Neural progenitor cell (in vitro differentiated cells): ENCODE measurements at regions not wholly inside any gene's neighbourhood (a gene's known extent, or its start where the extent isn't known, plus 50 kb on each side); places are given as distances from the start of the nearest gene placed in this dataset.

Experiments used
- DNase-seq: peaks from one replicate; pipeline ENCODE4 v3.0.0-alpha.2; 2016; ENCODE audit warnings: low spot score
- H2AFZ ChIP-seq: fragments of 200-600 bp; sonication (generic); replicated peaks from 2 replicates; pipeline ENCODE4 v1.6.1; 2016; ENCODE audit warnings: antibody characterized with exemption
- H3F3A ChIP-seq: fragments of 200-600 bp; sonication (generic); 2 replicates; pipeline ENCODE4 v1.6.1; 2016; ENCODE audit warnings: antibody characterized with exemption, low read depth
- H3K27ac ChIP-seq: fragments of 200-600 bp; sonication (generic); 2 replicates; pipeline ENCODE4 v1.5.1; 2016; ENCODE audit warnings: mild to moderate bottlenecking
- H3K27me3 ChIP-seq: fragments of 200-600 bp; sonication (generic); 2 replicates; pipeline ENCODE4 v1.6.1; 2016; ENCODE audit warnings: mild to moderate bottlenecking, moderate library complexity
- H3K36me3 ChIP-seq: fragments of 200-600 bp; sonication (generic); 2 replicates; pipeline ENCODE4 v1.5.1; 2016
- H3K4me1 ChIP-seq: fragments of 200-600 bp; sonication (generic); 2 replicates; pipeline ENCODE4 v1.6.1; 2016; ENCODE audit warnings: mixed run types
- H3K4me2 ChIP-seq: fragments of 200-600 bp; sonication (generic); 2 replicates; pipeline ENCODE4 v1.6.1; 2016
- H3K4me3 ChIP-seq: fragments of 200-600 bp; sonication (generic); 2 replicates; pipeline ENCODE4 v1.5.1; 2016
- H3K79me2 ChIP-seq: fragments of 200-600 bp; sonication (generic); 2 replicates; pipeline ENCODE4 v1.6.1; 2016; ENCODE audit warnings: low read depth
- H3K9ac ChIP-seq: fragments of 200-600 bp; sonication (generic); 2 replicates; pipeline ENCODE4 v1.6.1; 2016
- H3K9me3 ChIP-seq: fragments of 200-600 bp; sonication (generic); 2 replicates; pipeline ENCODE4 v1.5.1; 2016; ENCODE audit warnings: low read depth
- H4K20me1 ChIP-seq: fragments of 200-600 bp; sonication (generic); 2 replicates; pipeline ENCODE4 v1.6.1; 2016; ENCODE audit warnings: low read depth
- H3K27ac Mint-ChIP-seq: 3 replicates; pipeline ENCODE4 v1.8.0; 2021; ENCODE audit warnings: mixed read lengths
- H3K27me3 Mint-ChIP-seq: 2 replicates; pipeline ENCODE4 v1.8.0; 2022; ENCODE audit warnings: low read depth, mild to moderate bottlenecking, inconsistent platforms, moderate library complexity, mixed read lengths; ENCODE audit not compliant: insufficient read depth
- H3K36me3 Mint-ChIP-seq: 3 replicates; pipeline ENCODE4 v1.8.0; 2021; ENCODE audit warnings: mixed read lengths
- H3K4me1 Mint-ChIP-seq: 3 replicates; pipeline ENCODE4 v1.8.0; 2021; ENCODE audit warnings: mixed read lengths
- H3K4me3 Mint-ChIP-seq: 3 replicates; pipeline ENCODE4 v1.8.0; 2021; ENCODE audit warnings: mild to moderate bottlenecking, moderate library complexity, mixed read lengths
- H3K9me3 Mint-ChIP-seq: 3 replicates; pipeline ENCODE4 v1.8.0; 2020; ENCODE audit warnings: mixed read lengths
- EZH2 ChIP-seq: fragments of 200-600 bp; sonication (generic); IDR thresholded peaks from 2 replicates; pipeline ENCODE4 v1.6.1; 2017; ENCODE audit warnings: antibody characterized with exemption, mild to moderate bottlenecking, moderate library complexity
- EZH2phosphoT487 ChIP-seq: fragments of 200-600 bp; sonication (generic); IDR thresholded peaks from 2 replicates; pipeline ENCODE4 v1.6.1; 2017; ENCODE audit warnings: antibody characterized with exemption
- TF ChIP-seq, protein P1 (sequence below): fragments of 200-600 bp; sonication (generic); IDR thresholded peaks from 2 replicates; pipeline ENCODE4 v1.5.1; 2017; ENCODE audit warnings: antibody characterized with exemption, mild to moderate bottlenecking

DNA sequence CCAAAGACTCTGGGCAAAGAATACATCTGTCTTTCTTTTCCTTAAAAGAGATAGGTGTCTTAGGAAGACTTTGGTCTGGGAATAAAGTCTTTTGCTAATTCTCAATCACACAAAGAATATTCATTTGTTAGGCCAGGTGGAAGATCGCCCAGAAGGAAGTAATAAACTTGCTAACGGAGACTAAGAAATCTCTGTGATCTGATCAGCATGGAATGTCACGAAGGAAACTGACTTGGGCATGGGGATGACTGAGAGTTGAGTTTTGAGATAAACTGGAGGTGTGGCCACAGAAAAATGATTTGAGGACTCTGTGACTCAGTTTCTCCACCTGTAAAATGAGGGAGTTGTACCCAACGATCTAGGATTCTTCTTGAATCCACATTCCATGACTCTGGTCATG, 161.1 kb upstream of the SVIL start:
- Mint-ChIP-seq H3K27ac (no peak overlapping the region), H3K4me1 (no peaks in the 10 kb centered on the region), H3K9me3 (no peaks in the 10 kb centered on the region), H3K36me3 (no peaks in the 10 kb centered on the region), H3K27me3 (peaks cover 5% of the 10 kb centered on the region), H3K4me3 (no peak overlapping the region)
- no peak for TF ChIP-seq EZH2
- no peak for TF ChIP-seq EZH2phosphoT487
- TF ChIP-seq, protein P1, sequence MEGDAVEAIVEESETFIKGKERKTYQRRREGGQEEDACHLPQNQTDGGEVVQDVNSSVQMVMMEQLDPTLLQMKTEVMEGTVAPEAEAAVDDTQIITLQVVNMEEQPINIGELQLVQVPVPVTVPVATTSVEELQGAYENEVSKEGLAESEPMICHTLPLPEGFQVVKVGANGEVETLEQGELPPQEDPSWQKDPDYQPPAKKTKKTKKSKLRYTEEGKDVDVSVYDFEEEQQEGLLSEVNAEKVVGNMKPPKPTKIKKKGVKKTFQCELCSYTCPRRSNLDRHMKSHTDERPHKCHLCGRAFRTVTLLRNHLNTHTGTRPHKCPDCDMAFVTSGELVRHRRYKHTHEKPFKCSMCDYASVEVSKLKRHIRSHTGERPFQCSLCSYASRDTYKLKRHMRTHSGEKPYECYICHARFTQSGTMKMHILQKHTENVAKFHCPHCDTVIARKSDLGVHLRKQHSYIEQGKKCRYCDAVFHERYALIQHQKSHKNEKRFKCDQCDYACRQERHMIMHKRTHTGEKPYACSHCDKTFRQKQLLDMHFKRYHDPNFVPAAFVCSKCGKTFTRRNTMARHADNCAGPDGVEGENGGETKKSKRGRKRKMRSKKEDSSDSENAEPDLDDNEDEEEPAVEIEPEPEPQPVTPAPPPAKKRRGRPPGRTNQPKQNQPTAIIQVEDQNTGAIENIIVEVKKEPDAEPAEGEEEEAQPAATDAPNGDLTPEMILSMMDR: no peak
- Histone ChIP-seq H3F3A (no peaks in the 10 kb centered on the region), H3K4me2 (no peak overlapping the region), H2AFZ (no peak overlapping the region), H4K20me1 (no peaks in the 10 kb centered on the region), H3K79me2 (no peaks in the 10 kb centered on the region), H3K27ac (no peak overlapping the region), H3K27me3 (no peaks in the 10 kb centered on the region), H3K4me1 (no peaks in the 10 kb centered on the region), H3K4me3 (no peak overlapping the region), H3K9me3 (no peaks in the 10 kb centered on the region), H3K9ac (no peak overlapping the region), H3K36me3 (no peaks in the 10 kb centered on the region)
- DNase-seq: no peak

DNA sequence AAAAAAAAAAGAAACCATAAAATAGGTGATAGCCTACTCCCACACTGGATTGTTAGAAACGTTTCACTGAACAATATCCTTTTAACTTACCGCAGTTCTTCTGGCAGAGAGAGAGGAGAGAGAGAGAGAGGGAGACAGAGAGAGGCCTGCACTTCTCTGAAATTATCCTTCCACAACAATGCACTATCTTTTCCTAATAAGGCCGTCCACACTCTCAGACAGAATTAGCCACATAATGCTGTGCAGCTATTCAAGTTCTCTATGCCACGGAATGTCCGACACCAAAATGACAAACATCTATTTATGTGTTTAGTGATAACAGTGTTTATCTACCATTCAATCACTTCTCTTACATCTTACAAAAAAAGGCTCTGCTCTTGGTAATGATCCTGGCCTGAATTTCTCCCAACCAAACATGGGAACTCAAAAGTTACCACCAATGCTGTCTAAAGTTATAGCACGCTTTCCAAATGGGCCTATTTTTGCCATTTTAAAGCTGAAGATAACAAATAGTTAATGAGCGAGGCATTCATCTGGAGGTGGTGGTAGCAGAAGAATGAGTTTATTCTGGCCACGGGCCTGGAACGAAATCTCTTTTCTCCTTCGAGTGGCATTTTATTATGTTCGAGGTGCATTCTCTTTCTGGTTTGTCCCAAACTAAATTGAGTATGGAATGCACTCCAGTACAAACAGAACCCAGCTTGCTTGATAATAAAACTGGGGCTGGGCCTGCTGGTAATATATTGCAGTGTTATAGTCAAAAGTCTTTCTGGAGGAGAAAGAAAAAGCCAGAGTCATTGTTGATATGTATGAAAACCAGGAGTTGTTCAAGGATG, 160.2 kb upstream of the SVIL start:
- no peak overlapping the region for H3K4me3 ChIP-seq
- no peaks in the 10 kb centered on the region for H3K79me2 ChIP-seq
- H3K4me2 ChIP-seq: no peak overlapping the region
- no peak for DNase-seq
- no peaks in the 10 kb centered on the region for H3K36me3 Mint-ChIP-seq
- no peaks in the 10 kb centered on the region for H3K9me3 ChIP-seq
- no peaks in the 10 kb centered on the region for H3F3A ChIP-seq
- H3K4me1 Mint-ChIP-seq: no peaks in the 10 kb centered on the region
- no peak overlapping the region for H3K9ac ChIP-seq
- TF ChIP-seq EZH2phosphoT487 (no peak), EZH2 (no peak)
- TF ChIP-seq, protein P1: no peak
- no peak overlapping the region for H3K27ac Mint-ChIP-seq
- H3K27ac ChIP-seq: no peak overlapping the region
- H3K4me3 Mint-ChIP-seq: no peak overlapping the region
- no peaks in the 10 kb centered on the region for H4K20me1 ChIP-seq
- no peaks in the 10 kb centered on the region for H3K4me1 ChIP-seq
- H3K27me3 ChIP-seq: no peaks in the 10 kb centered on the region
- H3K9me3 Mint-ChIP-seq: no peaks in the 10 kb centered on the region
- H2AFZ ChIP-seq: peak overlapping the region; percentile 34
- H3K36me3 ChIP-seq: no peaks in the 10 kb centered on the region
- H3K27me3 Mint-ChIP-seq: peaks cover 5% of the 10 kb centered on the region

DNA sequence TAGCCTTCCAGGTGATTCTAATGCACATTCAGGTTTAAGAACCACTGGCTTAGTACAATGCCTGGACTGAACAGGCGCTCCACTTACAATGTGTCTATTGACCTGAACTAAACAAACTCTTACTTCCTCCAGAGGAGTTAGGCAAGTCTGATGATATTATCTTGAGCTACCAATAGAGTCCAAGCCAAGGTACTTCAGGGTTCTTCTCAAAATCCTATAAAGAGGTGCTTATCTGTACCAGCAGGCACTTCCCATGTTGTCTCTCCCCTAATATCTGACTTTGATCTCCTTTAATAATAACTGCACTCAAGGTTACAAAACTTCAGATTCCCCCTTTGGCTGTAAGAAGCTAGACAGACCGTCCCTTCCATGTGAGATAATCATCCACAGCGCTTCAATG, 157.0 kb upstream of the SVIL start:
- Mint-ChIP-seq H3K27ac (no peak overlapping the region), H3K36me3 (no peaks in the 10 kb centered on the region), H3K9me3 (peaks cover 2% of the 10 kb centered on the region), H3K27me3 (peaks cover 3% of the 10 kb centered on the region), H3K4me3 (no peak overlapping the region), H3K4me1 (no peaks in the 10 kb centered on the region)
- no peak for DNase-seq
- Histone ChIP-seq H3K79me2 (no peaks in the 10 kb centered on the region), H3K36me3 (no peaks in the 10 kb centered on the region), H3K27ac (no peak overlapping the region), H3K4me3 (no peak overlapping the region), H3K4me1 (no peaks in the 10 kb centered on the region), H4K20me1 (no peaks in the 10 kb centered on the region), H2AFZ (no peak overlapping the region), H3K4me2 (no peak overlapping the region), H3K27me3 (no peaks in the 10 kb centered on the region), H3F3A (no peaks in the 10 kb centered on the region), H3K9me3 (peaks cover 7% of the 10 kb centered on the region), H3K9ac (no peak overlapping the region)
- TF ChIP-seq EZH2phosphoT487 (no peak), EZH2 (no peak)
- TF ChIP-seq, protein P1: no peak
